Stimulated activated memory B cell treated with anti-CD40 and anti-IgM and Interleukin-4, amounts not matched to agents 10 μg/mL and 1 μg/mL and 100 μg/mL, for 72 hours (primary cell): ENCODE measurements at regions not wholly inside any gene's neighbourhood (a gene's known extent, or its start where the extent isn't known, plus 50 kb on each side); places are given as distances from the start of the nearest gene placed in this dataset.
"Not testable (repeated sequence)": the region's sequence is repeated elsewhere in the genome, so short reads cannot be mapped to it uniquely, and the experiment has no call there.

Source experiments
- ATAC-seq: fragments of 150-1000 bp; cut with Tn5 transposase; 2 replicates; pipeline ENCODE4 v1.10.0; 2021
- H3K27ac Mint-ChIP-seq: one replicate; pipeline ENCODE4 v1.8.0; 2022; ENCODE audit warnings: mild to moderate bottlenecking, mixed read lengths
- H3K27me3 Mint-ChIP-seq: one replicate; pipeline ENCODE4 v1.8.0; 2022; ENCODE audit warnings: mixed read lengths
- H3K36me3 Mint-ChIP-seq: one replicate; pipeline ENCODE4 v1.8.0; 2022; ENCODE audit warnings: mixed read lengths
- H3K4me1 Mint-ChIP-seq: one replicate; pipeline ENCODE4 v1.8.0; 2022; ENCODE audit warnings: mixed read lengths
- H3K4me3 Mint-ChIP-seq: one replicate; pipeline ENCODE4 v1.8.0; 2022; ENCODE audit warnings: mild to moderate bottlenecking, moderate library complexity, mixed read lengths
- H3K9me3 Mint-ChIP-seq: one replicate; pipeline ENCODE4 v1.8.0; 2022; ENCODE audit warnings: mixed read lengths

DNA sequence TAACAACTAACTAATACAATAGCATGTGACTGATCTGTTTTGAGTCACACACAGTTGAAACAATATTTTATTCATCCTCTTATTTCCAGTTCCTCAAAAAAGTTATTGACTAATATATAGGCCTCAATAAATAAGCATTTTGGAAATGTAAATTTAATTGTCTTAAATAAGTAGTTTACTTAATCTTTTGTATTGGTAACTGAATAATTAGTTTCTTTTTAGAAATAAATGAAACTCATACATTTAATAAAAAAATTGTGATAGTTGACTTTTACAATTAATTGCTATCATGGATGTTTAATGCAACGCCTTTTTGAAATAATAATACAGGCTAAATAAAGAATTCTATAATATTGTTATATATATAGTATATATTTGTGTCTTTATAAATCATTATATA is 500.8 kb upstream of the PCDH20 start:
- Mint-ChIP-seq H3K4me3 (no peak overlapping the region), H3K36me3 (no peaks in the 10 kb centered on the region), H3K27ac (no peak overlapping the region), H3K27me3 (no peaks in the 10 kb centered on the region), H3K4me1 (no peaks in the 10 kb centered on the region), H3K9me3 (peaks cover under 1% of the 10 kb centered on the region)
- no peak for ATAC-seq

DNA sequence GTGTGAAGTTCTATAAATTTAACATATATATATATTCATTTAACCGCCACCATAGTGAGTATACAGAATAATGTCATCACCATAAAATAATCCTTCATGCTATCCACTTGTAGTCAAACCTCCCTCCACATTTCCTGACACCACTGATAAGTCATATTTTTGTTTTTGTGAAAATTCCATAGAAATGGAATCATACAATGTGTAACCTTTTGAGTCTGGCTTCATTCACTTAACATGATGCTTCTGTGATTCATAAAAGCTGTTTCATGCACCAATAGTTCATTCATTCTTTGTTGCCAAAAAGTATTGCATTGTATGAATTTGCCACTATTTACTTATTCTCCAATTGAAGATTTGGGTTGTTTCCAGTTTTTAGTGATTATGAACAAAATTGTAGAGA is 497.5 kb upstream of the PCDH20 start:
- ATAC-seq: no peak
- H3K9me3 Mint-ChIP-seq: no peaks in the 10 kb centered on the region
- H3K27me3 Mint-ChIP-seq: no peaks in the 10 kb centered on the region
- no peak overlapping the region for H3K27ac Mint-ChIP-seq
- H3K4me3 Mint-ChIP-seq: no peak overlapping the region
- no peaks in the 10 kb centered on the region for H3K4me1 Mint-ChIP-seq
- no peaks in the 10 kb centered on the region for H3K36me3 Mint-ChIP-seq

DNA sequence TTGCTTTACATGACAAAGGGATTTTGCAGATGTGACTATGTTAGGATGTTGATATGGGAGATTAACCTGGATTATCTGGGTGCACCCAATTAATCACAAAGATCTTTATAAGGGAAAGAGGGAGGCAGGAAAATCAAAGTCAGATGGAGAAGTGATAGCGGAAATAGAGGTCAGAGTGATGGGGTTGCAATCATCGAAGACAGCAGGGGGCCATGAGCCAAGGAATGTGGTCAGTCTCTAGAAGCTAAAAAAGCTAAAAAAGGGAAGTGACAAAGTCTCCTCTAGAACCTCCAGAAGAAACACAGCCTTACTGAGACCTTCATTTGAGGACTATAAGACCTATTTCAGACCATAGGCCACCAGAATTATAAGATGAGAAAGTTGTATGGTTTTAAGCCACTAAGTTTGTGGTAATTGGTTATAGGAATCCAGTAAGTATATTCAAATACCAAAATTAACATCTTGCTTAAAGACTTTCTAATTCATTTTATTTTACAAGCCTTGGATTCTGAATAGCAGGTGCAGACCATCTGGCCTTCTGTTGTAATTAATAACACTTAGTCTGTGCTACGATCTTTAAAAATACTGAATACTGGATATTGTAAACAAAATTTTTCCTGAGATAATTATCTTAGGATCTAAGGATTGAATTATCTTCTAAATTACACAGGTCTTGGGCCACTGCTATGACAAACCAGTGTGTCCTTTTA is 493.4 kb upstream of the PCDH20 start:
- Mint-ChIP-seq H3K9me3 (no peaks in the 10 kb centered on the region), H3K36me3 (no peaks in the 10 kb centered on the region), H3K27me3 (no peaks in the 10 kb centered on the region), H3K4me3 (no peak overlapping the region), H3K27ac (no peak overlapping the region), H3K4me1 (no peaks in the 10 kb centered on the region)
- ATAC-seq: no peak

DNA sequence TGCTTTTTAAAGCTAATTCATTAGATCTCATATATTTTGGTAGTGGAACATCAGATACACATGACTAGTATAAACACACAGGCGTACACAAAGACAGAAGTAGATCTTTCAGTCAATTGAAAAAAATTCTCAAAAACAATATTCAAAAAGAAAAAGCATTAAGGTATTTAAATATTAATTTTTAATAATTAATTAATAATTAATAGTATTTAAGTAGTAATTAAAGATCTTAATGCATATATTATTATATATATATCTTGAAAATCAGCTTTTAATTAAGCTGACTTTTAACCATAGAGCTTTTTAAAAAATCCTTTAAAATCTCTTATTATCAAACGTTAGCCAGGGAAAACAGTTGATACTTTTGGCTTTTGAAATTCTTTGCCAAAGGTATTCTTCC is 489.4 kb upstream of the PCDH20 start:
- H3K27me3 Mint-ChIP-seq: no peaks in the 10 kb centered on the region
- H3K9me3 Mint-ChIP-seq: peaks cover 4% of the 10 kb centered on the region
- H3K4me3 Mint-ChIP-seq: no peak overlapping the region
- no peak for ATAC-seq
- no peak overlapping the region for H3K27ac Mint-ChIP-seq
- no peaks in the 10 kb centered on the region for H3K36me3 Mint-ChIP-seq
- no peaks in the 10 kb centered on the region for H3K4me1 Mint-ChIP-seq

DNA sequence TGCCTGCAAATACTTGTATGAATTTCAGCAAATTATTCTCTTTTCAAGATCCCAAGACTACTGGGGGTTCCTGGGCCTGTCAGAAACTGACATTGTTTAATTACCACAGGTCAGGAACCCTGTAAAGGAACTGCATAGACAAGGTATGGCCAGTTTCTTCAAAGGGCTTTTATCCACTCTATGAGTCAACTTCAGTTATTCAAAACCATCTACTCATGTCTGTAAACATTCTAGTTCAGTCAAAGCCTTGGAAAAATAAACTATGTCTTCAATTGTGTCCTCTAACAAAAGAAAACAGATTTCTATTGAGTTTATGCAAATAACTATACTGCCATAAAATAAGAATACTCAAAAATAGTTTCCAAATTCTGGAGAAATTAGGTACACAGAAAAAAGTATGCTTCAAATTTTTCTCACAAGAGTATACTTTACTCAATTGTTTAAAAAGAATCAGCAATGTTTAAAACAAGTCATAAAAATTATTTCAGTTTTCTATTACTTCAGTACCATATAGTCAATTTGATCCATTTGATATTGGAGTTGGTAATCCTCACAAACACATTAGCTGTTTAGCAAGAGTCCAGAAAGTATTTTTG is 486.4 kb upstream of the PCDH20 start:
- H3K4me3 Mint-ChIP-seq: no peak overlapping the region
- H3K9me3 Mint-ChIP-seq: peaks cover 4% of the 10 kb centered on the region
- no peak overlapping the region for H3K27ac Mint-ChIP-seq
- no peaks in the 10 kb centered on the region for H3K36me3 Mint-ChIP-seq
- ATAC-seq: no peak
- H3K27me3 Mint-ChIP-seq: no peaks in the 10 kb centered on the region
- no peaks in the 10 kb centered on the region for H3K4me1 Mint-ChIP-seq

DNA sequence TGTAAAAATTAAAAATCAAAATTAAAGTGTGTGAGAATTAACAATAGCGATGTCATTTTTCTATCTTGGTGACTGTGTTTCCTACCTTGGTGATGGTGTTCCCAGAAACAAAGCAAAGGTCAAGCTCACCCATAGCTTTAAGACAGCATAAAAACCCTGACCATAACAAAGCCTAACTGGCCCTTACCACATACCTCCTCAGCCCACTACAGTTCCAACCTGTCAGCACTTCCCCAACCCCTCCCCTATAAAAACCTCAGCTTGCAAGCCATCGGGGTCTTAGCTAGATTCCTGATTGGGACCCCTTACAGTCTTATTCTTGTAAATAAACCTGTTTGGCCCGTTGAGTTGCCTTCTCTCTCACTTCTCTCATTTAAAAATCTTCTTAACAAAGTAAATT is 484.4 kb upstream of the PCDH20 start:
- H3K4me3 Mint-ChIP-seq: no peak overlapping the region
- peaks cover 4% of the 10 kb centered on the region for H3K9me3 Mint-ChIP-seq
- ATAC-seq: no peak
- no peaks in the 10 kb centered on the region for H3K4me1 Mint-ChIP-seq
- no peaks in the 10 kb centered on the region for H3K27me3 Mint-ChIP-seq
- no peak overlapping the region for H3K27ac Mint-ChIP-seq
- H3K36me3 Mint-ChIP-seq: no peaks in the 10 kb centered on the region

DNA sequence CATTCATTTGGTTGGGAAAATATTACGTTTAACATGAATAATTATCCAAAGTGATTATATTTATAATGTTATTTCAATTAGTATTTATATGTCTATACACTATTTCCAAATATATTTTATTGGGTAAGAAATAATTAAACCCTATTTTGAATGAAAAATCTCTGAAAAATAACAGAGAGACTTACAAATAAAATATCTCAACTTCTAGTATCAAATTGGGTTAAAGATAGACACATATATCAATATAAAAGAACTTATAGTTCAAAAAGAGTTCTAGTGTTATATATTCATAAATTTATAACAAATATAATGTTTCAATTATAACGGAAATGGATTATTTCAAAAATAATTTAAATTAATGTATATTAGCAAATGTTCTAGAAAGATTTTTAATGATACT is 482.6 kb upstream of the PCDH20 start:
- no peaks in the 10 kb centered on the region for H3K36me3 Mint-ChIP-seq
- no peak overlapping the region for H3K27ac Mint-ChIP-seq
- no peak overlapping the region for H3K4me3 Mint-ChIP-seq
- H3K9me3 Mint-ChIP-seq: peaks cover 3% of the 10 kb centered on the region
- no peak for ATAC-seq
- no peaks in the 10 kb centered on the region for H3K4me1 Mint-ChIP-seq
- H3K27me3 Mint-ChIP-seq: no peaks in the 10 kb centered on the region

DNA sequence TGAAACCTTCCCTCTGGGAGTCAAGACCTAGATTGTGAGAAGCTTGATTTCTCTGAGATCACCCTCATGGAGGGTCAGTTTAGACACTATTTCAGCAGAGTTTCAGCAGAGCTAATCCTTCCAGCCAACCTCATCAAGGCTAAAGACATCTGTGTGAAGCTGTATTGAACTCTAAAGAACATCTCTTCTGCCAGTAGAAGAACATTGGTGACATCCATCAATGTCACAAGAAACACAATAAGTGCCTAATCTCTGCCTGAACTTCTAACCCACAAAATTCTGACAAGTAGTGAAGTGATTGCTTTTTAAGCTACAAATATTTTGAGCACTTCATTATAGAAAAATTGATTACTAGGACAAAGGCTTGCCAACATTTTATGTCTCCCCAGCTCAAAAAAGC is 475.8 kb upstream of the PCDH20 start:
- no peaks in the 10 kb centered on the region for H3K27me3 Mint-ChIP-seq
- ATAC-seq: no peak
- H3K27ac Mint-ChIP-seq: no peak overlapping the region
- no peak overlapping the region for H3K4me3 Mint-ChIP-seq
- H3K4me1 Mint-ChIP-seq: no peaks in the 10 kb centered on the region
- H3K36me3 Mint-ChIP-seq: no peaks in the 10 kb centered on the region
- no peaks in the 10 kb centered on the region for H3K9me3 Mint-ChIP-seq

DNA sequence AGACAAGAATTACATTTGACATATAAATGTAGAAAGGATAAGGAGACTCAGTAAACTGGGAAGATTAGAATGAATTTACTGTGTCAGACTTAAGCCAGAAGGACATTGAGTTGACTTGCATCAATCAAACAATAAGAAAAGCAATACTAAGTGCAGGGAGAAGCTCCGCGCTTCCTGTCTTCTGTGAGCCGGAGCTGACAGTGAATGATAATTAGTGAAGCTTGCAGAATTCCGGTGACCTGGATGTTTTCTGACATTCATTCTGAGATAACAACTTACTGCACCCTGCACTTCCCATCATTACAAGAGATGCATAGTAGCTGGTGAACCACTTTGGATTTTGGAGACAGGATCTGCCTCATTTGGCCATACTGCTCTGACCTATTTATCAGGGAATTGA is 469.2 kb upstream of the PCDH20 start:
- no peak overlapping the region for H3K27ac Mint-ChIP-seq
- no peaks in the 10 kb centered on the region for H3K4me1 Mint-ChIP-seq
- no peak for ATAC-seq
- H3K9me3 Mint-ChIP-seq: peaks cover 3% of the 10 kb centered on the region
- no peaks in the 10 kb centered on the region for H3K36me3 Mint-ChIP-seq
- no peaks in the 10 kb centered on the region for H3K27me3 Mint-ChIP-seq
- H3K4me3 Mint-ChIP-seq: no peak overlapping the region

DNA sequence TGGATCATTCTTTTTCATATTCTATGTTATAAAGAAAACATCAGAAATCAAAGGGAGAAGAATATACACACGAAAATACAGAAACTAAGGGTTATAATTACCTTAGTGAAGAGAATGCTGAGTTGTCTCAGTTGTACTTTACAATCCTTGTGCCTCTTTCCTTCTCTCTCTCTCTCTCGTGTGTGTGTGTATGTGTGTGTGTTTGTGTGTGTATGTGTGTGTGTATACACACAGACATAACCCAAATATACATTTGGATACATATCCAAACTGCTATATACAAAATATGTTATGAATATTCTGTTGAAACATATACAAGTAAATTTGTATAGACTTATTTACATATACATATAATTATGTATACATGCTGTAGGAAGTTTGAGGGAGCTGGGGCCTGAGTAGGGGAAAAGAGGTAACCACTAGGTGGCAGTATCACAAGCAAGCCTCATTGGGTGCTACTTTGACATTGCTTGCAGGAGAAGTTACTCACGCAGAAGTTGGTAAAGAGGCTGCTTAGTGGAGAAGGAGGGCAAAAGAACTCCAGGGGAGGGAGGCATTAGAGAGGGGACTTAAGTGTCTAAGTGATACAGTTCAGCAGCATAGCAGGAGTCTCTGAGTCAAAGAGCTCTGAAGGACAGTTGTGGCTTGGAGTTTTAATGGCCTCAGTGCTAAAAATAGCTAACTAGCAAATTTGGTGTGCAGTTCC is 465.1 kb upstream of the PCDH20 start:
- peaks cover 26% of the 10 kb centered on the region for H3K9me3 Mint-ChIP-seq
- no peak for ATAC-seq
- no peaks in the 10 kb centered on the region for H3K36me3 Mint-ChIP-seq
- H3K27ac Mint-ChIP-seq: no peak overlapping the region
- H3K4me1 Mint-ChIP-seq: no peaks in the 10 kb centered on the region
- H3K27me3 Mint-ChIP-seq: no peaks in the 10 kb centered on the region
- no peak overlapping the region for H3K4me3 Mint-ChIP-seq

DNA sequence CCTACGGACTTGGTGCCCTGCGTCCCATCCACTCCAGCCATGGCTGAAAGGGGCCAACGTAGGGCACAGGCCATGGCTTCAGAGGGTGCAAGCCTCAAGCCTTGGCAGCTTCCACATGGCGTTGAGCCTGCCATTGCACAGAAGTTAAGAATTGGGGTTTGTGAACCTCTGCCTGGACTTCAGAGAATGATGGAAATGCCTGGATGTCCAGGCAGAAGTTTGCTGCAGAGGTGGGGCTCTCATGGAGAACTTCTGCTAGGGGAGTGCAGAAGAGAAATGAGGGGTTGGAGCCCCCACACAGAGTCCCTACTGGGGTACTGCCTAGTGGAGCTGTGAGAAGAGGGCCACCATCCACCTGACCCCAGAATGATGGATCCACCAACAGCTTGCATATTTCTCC is 462.9 kb upstream of the PCDH20 start:
- not testable (repeated sequence) for H3K27ac Mint-ChIP-seq, H3K4me3 Mint-ChIP-seq, ATAC-seq, H3K4me1 Mint-ChIP-seq, H3K36me3 Mint-ChIP-seq, H3K27me3 Mint-ChIP-seq
- peaks cover 31% of the 10 kb centered on the region for H3K9me3 Mint-ChIP-seq

DNA sequence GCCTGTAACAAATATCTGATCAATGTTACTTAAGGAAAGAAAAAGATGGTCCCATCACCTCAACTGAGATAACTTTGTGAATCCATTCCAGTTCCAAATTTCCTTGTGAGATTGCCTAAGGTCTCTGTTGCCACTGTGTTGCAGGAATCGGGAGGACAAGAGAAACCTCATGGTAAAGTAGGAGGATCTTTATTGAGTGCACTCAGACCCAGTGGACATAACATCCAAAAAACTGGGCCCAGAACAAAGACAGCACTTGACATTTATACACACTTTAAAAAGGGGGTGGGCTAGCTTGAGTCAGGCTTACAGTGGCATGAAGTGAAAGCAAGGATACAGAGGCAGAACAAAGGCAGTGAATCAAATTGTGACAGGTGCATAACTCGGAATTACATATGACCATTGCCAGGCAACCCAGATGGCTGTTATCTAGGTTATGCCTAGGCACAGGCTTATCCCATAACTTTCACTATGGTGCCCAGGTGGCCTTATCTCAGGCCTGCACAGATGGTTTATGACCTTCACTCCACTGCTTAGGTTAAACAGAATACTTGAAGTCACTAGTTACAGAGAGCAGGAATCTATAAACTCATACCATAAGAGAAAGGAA is 459.4 kb upstream of the PCDH20 start:
- no peaks in the 10 kb centered on the region for H3K4me1 Mint-ChIP-seq
- H3K9me3 Mint-ChIP-seq: peaks cover 28% of the 10 kb centered on the region
- no peak overlapping the region for H3K27ac Mint-ChIP-seq
- no peaks in the 10 kb centered on the region for H3K36me3 Mint-ChIP-seq
- H3K4me3 Mint-ChIP-seq: no peak overlapping the region
- no peaks in the 10 kb centered on the region for H3K27me3 Mint-ChIP-seq
- ATAC-seq: no peak

DNA sequence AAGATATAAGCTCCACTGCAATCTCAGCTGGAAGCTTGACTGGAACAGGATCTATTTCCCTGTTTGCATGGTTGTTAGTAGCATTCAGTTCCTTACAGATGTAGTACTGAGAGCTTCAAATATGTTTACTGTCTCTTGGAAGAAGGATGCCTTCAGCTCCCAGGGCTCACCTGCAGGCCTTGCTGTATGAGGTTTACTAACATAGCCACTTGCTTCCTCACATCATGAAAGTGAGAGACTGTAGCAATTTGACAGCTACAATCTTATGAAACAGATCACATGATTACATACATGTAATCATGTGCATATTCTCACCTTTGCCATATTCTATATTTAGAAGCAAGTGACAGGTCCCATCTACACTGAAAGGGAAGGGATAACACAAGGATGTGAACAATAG is 458.1 kb upstream of the PCDH20 start:
- no peak for ATAC-seq
- Mint-ChIP-seq H3K9me3 (peaks cover 23% of the 10 kb centered on the region), H3K4me1 (no peaks in the 10 kb centered on the region), H3K36me3 (no peaks in the 10 kb centered on the region), H3K4me3 (no peak overlapping the region), H3K27me3 (no peaks in the 10 kb centered on the region), H3K27ac (no peak overlapping the region)

DNA sequence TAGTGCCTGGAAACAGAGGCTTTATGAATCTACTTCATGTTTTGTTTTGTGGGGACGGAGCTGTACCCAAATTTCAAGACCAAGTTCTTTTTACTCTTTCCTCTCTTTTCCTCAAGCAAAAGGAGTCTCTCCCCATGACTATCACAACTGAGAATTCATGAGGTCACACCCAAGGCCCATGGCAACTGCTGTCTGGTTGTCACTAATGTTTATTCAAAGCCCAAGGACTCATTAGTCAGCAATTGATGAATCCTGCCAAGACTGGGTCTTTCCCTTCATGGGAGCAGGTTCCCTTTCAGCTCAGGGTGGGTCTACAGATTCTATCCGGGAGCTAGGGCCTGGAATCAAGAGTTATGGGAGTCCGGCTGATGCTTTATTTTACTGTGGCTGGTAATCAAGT is 441.5 kb upstream of the PCDH20 start:
- Mint-ChIP-seq H3K27ac (no peak overlapping the region), H3K36me3 (no peaks in the 10 kb centered on the region), H3K4me1 (no peaks in the 10 kb centered on the region), H3K9me3 (peaks cover 6% of the 10 kb centered on the region), H3K4me3 (no peak overlapping the region), H3K27me3 (no peaks in the 10 kb centered on the region)
- ATAC-seq: no peak

DNA sequence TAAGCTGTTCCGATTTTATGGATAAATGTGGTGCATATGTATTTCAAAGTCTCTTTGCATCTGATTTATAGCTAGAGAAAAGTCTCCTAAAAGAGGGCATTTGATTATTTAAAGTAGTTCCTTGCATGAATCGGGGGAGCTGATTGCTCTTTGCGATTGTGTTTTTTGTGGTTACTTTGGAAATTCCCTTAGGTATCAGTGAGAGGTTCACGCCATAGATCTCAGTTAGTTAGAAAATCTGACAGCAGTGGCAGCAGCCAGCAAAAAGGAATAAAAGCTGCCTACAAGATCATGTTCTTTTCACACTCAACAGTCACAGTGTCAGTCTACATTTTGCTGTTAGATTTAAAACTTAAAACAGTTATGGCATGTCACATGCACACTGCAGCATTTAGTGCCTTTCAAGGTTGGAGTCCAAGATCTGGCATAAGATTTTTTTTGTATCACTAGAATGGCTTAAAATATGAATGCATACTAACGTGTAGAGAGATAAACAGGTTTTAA is 436.5 kb upstream of the PCDH20 start:
- Mint-ChIP-seq H3K4me3 (no peak overlapping the region), H3K27me3 (no peaks in the 10 kb centered on the region), H3K36me3 (no peaks in the 10 kb centered on the region), H3K4me1 (no peaks in the 10 kb centered on the region), H3K27ac (no peak overlapping the region), H3K9me3 (peaks cover 3% of the 10 kb centered on the region)
- no peak for ATAC-seq

DNA sequence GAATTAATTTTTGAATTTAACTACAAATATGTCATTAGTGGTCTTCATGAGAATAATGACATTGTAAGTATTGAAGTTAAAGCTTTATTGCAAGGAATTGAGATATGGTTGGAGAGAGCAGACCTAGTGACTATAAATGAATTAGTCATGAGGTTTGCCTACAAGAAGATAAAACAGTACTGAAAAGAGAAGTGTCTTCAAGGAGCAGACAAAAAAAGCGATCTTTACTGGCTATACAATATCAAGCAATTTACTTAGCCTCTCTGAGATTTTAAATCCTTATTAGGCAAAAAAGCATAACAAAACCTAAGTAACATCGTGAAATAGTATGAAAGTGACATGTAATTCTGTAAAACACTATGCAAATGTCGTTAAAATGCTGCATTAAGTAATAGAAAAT is 435.1 kb upstream of the PCDH20 start:
- Mint-ChIP-seq H3K4me1 (no peaks in the 10 kb centered on the region), H3K27ac (no peak overlapping the region), H3K9me3 (no peaks in the 10 kb centered on the region)

More for the DNA sequence above, 435.1 kb upstream of the PCDH20 start:
- no peak overlapping the region for H3K4me3 Mint-ChIP-seq
- ATAC-seq: no peak
- no peaks in the 10 kb centered on the region for H3K27me3 Mint-ChIP-seq
- no peaks in the 10 kb centered on the region for H3K36me3 Mint-ChIP-seq
